ENCODE measurements at regions not wholly inside any gene's neighbourhood (a gene's known extent, or its start where the extent isn't known, plus 50 kb on each side); places are given as distances from the start of the nearest gene placed in this dataset.

DNA sequence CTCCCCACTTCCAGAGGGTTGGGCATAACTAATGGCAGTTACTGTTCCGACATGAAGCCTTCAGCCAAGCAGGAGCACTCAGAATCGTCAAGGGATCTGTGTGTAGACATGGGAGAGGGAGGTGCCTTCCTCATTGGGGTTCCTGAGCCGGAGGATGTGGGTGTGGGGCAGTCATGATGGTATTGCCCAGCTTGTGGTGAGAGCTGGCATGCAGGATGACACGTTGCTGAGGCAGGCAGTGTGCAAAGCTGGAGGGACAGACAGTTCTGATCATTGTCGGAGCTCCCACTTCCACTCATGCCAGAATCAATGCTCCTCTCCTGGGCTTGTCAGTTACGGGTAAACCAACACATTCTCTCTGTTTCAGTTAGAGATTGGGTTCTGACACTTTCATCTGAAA is 83.9 kb upstream of the TSC22D1 start:
- intact Hi-C loops (cut with micrococcal nuclease; ENCODE audit: unreplicated experiment), result no loop called here
- H3K36me3 ChIP-seq (ENCODE audit: low read depth), result no peaks in the 10 kb centered on the region
- BruUV-seq (replicated peaks), result no TSS peak
- TF ChIP-seq, protein P1, sequence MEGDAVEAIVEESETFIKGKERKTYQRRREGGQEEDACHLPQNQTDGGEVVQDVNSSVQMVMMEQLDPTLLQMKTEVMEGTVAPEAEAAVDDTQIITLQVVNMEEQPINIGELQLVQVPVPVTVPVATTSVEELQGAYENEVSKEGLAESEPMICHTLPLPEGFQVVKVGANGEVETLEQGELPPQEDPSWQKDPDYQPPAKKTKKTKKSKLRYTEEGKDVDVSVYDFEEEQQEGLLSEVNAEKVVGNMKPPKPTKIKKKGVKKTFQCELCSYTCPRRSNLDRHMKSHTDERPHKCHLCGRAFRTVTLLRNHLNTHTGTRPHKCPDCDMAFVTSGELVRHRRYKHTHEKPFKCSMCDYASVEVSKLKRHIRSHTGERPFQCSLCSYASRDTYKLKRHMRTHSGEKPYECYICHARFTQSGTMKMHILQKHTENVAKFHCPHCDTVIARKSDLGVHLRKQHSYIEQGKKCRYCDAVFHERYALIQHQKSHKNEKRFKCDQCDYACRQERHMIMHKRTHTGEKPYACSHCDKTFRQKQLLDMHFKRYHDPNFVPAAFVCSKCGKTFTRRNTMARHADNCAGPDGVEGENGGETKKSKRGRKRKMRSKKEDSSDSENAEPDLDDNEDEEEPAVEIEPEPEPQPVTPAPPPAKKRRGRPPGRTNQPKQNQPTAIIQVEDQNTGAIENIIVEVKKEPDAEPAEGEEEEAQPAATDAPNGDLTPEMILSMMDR (conservative IDR thresholded peaks at IDR 0.05), result no peak
- TF ChIP-seq EZH2 (IDR thresholded peaks at IDR 0.05; ENCODE audit: low read depth), result no peak
- no peaks in the 10 kb centered on the region for H3K27me3 ChIP-seq (ENCODE audit: insufficient read depth, low read depth)
- ChIA-PET CTCF (no interaction called here), POLR2A (ENCODE audit: unreplicated experiment) (no interaction called here)
- H3K79me2 ChIP-seq (ENCODE audit: low read depth), result no peaks in the 10 kb centered on the region
- no peaks in the 10 kb centered on the region for H3K9me3 ChIP-seq (ENCODE audit: insufficient read depth, low read depth)
- no peak for DNase-seq
- no peaks in the 10 kb centered on the region for H3F3A ChIP-seq (ENCODE audit: insufficient read depth, low read depth)
- H3K9me2 ChIP-seq (ENCODE audit: insufficient read depth), result no peaks in the 10 kb centered on the region
- H3K4me1 ChIP-seq (replicated peaks; ENCODE audit: insufficient read depth), result no peaks in the 10 kb centered on the region
- no peak overlapping the region for H2AFZ ChIP-seq
- no peak overlapping the region for H3K4me2 ChIP-seq
- no peak overlapping the region for H3K27ac ChIP-seq
- H3K4me3 ChIP-seq, result no peak overlapping the region
- no peaks in the 10 kb centered on the region for H4K20me1 ChIP-seq (ENCODE audit: insufficient read depth)

DNA sequence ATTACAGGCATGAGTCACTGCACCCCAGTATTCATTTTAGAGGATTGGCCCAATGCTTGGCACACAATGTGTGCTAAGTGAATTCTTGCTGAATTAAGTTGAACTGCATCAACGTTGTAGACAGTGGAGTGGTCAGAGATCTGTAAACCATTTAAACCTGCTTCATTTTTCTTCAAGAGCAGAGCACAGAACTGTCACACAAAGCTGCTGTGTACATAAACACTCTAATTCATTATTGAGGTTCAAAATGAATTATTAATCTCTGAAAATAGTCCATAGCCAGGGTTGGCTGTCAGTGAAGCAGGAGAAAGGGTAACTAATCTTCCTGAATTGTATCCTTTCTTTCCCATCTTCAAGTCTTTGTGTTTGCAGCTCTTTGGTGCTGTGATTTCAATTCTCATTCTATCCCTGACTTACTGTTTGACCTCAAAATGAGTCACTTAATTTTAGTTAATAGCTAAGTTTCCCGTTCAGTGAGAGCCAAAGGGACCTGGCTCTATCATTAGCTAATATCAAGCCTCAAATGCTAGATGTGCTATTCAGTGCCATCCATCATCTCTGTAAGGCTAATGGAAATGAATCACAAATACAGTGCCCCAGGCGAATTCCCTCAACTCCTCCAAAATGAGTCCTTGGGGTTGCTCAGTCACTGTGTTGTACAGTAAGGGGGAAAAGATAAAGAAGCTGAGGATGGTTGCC is 77.0 kb upstream of the TSC22D1 start:
- no peak overlapping the region for H3K27ac ChIP-seq
- CTCF ChIA-PET, result no interaction called here
- no peaks in the 10 kb centered on the region for H3K27me3 ChIP-seq (ENCODE audit: insufficient read depth, low read depth)

GRCh38 chr13:44652168-44652567 is 76.0 kb upstream of the TSC22D1 start:
- CTCF ChIA-PET, result no interaction called here
- Histone ChIP-seq H3K9me3 (ENCODE audit: insufficient read depth, low read depth) (no peaks in the 10 kb centered on the region), H2AFZ (no peak overlapping the region), H3K27me3 (ENCODE audit: insufficient read depth, low read depth) (no peaks in the 10 kb centered on the region), H4K20me1 (ENCODE audit: insufficient read depth) (no peaks in the 10 kb centered on the region), H3K9me2 (ENCODE audit: insufficient read depth) (no peaks in the 10 kb centered on the region), H3K36me3 (ENCODE audit: low read depth) (no peaks in the 10 kb centered on the region), H3K4me2 (no peak overlapping the region), H3K27ac (no peak overlapping the region), H3K4me3 (no peak overlapping the region), H3K79me2 (ENCODE audit: low read depth) (no peaks in the 10 kb centered on the region), H3K4me1 (replicated peaks; ENCODE audit: insufficient read depth) (peaks cover 20% of the 10 kb centered on the region), H3F3A (ENCODE audit: insufficient read depth, low read depth) (peaks cover 8% of the 10 kb centered on the region; the same call in 1 of the 2 replicates)
- no TSS peak for BruUV-seq (replicated peaks)
- TF ChIP-seq, protein P1 (conservative IDR thresholded peaks at IDR 0.05), result no peak
- TF ChIP-seq EZH2 (IDR thresholded peaks at IDR 0.05; ENCODE audit: low read depth), result no peak
- POLR2A ChIA-PET (ENCODE audit: unreplicated experiment), result no interaction called here
- DNase-seq, result no peak
- intact Hi-C loops (cut with micrococcal nuclease; ENCODE audit: unreplicated experiment), result no loop called here

More for the DNA sequence above, 77.0 kb upstream of the TSC22D1 start:
- POLR2A ChIA-PET (ENCODE audit: unreplicated experiment), result no interaction called here
- H2AFZ ChIP-seq, result no peak overlapping the region
- TF ChIP-seq, protein P1 (conservative IDR thresholded peaks at IDR 0.05), result no peak
- no peak for TF ChIP-seq EZH2 (IDR thresholded peaks at IDR 0.05; ENCODE audit: low read depth)
- peak in 1 of 2 experiments; percentile 50 for DNase-seq
- no peaks in the 10 kb centered on the region for H3K36me3 ChIP-seq (ENCODE audit: low read depth)
- H3K79me2 ChIP-seq (ENCODE audit: low read depth), result no peaks in the 10 kb centered on the region
- peaks cover 8% of the 10 kb centered on the region; the same call in 1 of the 2 replicates for H3F3A ChIP-seq (ENCODE audit: insufficient read depth, low read depth)
- intact Hi-C loops (cut with micrococcal nuclease; ENCODE audit: unreplicated experiment), result no loop called here
- H3K4me2 ChIP-seq, result no peak overlapping the region
- no TSS peak for BruUV-seq (replicated peaks)
- H3K9me2 ChIP-seq (ENCODE audit: insufficient read depth), result no peaks in the 10 kb centered on the region
- no peaks in the 10 kb centered on the region for H4K20me1 ChIP-seq (ENCODE audit: insufficient read depth)
- no peaks in the 10 kb centered on the region for H3K9me3 ChIP-seq (ENCODE audit: insufficient read depth, low read depth)
- H3K4me1 ChIP-seq (replicated peaks; ENCODE audit: insufficient read depth), result peaks cover 18% of the 10 kb centered on the region
- no peak overlapping the region for H3K4me3 ChIP-seq
